Peyer's patch (tissue), 4 donors: ENCODE measurements at regions not wholly inside any gene's neighbourhood (a gene's known extent, or its start where the extent isn't known, plus 50 kb on each side); places are given as distances from the start of the nearest gene placed in this dataset.

Source experiments
- CTCF ChIP-seq, 6 experiments: fragments of 450-650 bp in 4 of 6; fragments of 200-600 bp in 2 of 6; sonication (generic) in 1 of 6; IDR thresholded peaks; one replicate each; pipeline ENCODE4 v1.5.1; 2017 to 2019; ENCODE audit warnings: antibody characterized with exemption in 6 of 6, mild to moderate bottlenecking in 3 of 6, moderate library complexity in 1 of 6
- POLR2A ChIP-seq, 2 donors: fragments of 450-650 bp; IDR thresholded peaks; one replicate each; pipeline ENCODE4 v1.5.1; 2017; ENCODE audit warnings: antibody characterized with exemption in 2 of 2, mild to moderate bottlenecking in 2 of 2, moderate library complexity in 2 of 2

DNA sequence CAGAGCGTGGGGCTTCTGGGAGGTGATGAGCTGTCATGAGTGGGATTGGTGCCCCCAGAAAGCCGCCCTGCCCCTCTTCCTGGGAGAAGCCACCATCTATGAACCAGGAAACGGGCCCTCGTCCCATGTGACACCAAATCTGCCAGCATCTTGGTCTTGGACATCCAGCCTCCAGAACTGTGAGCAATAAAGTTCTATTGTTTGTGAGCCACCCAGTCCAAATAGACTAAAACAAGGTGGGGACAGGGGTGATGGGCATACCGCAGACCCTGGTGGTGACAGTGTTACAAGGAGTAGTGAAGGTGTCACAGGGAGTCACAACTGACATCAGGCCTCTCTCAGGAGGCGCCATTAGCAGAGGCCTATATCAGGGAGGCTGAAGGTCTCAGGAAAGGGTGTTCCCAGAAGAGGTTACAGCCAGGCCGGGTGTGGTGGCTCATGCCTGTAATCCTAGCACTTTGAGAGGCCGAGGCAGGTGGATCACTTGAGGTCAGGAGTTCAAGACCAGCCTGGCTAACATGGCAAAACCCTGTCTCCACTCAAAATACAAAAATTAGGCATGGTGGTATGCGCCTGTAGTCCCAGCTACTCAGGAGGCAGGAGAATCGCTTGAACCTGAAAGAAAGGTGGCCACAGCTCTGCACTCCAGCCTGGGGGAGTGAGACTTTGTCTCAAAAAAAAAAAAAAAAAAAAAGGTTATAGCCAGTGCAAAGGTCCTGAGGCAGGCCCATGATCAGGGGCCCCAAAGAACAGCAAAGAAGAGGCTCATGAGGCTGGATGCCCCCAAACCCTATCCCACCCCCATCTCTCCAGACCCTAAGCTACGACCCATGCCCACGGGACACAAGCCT is 53.0 kb downstream of the NCOR2 start:
- no peak for TF ChIP-seq CTCF (IDR thresholded peaks at IDR 0.05)
- TF ChIP-seq POLR2A (IDR thresholded peaks at IDR 0.05), result no peak
